GM18867 (cell line): ENCODE measurements at regions not wholly inside any gene's neighbourhood (a gene's known extent, or its start where the extent isn't known, plus 50 kb on each side); places are given as distances from the start of the nearest gene placed in this dataset.

Experiments used
- ATAC-seq: cut with Tn5 transposase; IDR thresholded peaks from one replicate; pipeline ENCODE4 v1.9.1; 2021; ENCODE audit warnings: mild to moderate bottlenecking, moderate library complexity; ENCODE audit not compliant: unreplicated experiment

DNA sequence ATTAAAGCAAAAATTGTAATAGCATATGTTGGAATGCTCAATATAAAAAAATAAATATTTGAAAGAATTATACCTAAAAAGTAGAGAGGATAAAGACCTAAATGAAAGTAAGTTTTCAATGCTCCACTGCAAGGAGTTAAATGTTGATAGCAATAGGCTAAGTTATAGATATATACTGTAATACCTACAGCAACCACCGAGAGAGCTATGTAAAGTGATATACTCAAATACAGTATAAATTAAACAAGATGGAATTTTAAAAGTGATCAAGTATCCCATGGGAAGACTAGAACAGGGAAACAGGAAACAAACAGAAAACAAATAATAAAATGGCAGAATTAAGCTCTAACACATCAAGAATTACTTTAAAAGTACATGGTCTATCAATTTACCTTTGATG, 73.9 kb downstream of the CASP3 start:
- ATAC-seq: no peak

DNA sequence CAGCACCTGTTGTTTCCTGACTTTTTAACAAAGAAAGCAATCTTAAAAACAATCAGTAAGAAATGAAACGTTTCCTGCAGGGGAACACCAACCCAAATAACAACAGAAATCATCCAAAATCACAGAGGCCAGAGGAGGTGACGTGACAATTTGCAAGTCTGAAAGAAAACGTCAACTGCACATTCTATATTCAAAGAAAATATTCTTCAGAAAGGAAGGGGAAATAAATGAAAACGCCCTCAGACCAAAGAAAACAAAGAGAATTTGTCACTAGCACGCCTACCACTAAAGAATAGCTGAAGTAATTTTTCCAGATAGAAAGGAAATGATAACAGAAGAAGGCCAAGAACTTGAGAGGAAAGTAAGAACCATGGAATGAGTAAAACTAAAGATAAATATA, 74.4 kb downstream of the CASP3 start:
- ATAC-seq: no peak

DNA sequence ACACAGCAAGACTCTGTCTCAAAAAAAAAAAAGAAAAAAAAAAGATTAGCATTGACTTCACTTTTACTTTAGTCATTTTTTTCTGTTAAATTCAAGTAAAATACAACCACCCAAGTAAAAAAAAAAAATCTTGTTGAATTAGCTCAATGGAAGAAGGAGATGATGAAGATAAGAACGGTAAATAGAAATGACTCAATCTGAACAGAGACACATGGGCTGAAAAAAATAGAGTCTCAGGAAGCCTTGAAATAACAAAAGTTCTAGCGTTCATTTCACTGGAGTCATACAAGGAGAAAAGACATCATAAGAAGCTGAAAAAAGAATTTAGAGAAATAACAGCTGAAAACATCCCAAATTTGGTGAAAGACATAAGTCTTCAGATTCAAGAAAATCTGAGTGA, 75.5 kb downstream of the CASP3 start:
- ATAC-seq: no peak

DNA sequence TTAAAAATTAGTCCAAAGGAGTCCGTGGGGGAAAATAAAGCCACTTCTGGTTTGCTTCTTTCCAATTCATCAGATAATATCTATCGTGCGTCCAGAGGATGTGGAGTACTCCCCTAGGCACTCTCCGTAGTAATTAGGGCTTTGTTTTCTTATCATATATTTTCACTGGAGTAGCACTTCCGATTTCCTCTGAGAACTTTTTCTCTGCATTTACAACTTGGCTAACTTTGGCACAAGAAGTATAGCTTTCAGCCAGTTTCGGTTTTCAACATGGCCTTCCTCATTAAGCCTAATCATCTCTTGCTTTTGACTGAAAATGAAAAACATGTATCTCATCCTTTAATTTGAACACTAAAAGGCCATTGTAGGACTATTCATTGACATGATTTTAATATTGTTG, 80.5 kb downstream of the CASP3 start:
- ATAC-seq: no peak

DNA sequence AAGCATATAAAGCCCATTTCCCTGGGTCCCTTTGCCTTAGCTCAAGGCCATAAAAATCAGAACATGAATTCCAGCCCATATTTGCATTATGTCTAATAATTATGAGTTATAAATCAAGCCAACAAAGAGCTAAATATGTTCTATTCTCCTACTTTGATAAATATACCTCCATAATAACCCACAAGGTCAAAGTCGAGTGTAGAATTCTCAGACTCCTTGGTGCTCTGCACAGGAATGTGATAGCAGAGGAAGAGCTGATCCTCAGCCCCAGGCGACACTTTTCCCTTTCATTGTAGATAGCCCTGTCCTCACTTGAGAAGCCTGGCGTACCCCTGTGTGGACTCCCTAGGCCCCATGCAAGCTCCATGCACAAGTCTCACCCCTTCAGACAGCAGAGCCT, 85.6 kb downstream of the CASP3 start:
- no peak for ATAC-seq

DNA sequence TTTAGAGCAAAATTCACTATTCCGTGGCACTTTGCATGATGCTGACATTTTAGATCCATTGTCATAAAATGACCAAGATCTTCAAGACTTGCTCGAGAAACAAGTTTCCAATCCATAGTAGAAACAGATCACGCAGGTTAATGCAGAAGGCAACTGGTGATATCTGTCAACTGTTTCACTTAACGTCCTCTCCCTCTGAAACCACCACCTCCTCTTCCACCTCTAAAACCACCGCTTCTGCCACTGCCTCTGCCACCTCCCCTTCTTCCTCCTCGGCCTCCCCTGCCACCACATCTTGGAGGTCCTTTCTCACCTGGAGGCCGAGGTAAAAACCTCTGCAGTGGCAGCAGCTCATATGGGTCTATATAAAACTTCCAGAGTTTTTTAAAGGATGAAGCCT, 84.6 kb upstream of the IRF2 start:
- no peak for ATAC-seq

DNA sequence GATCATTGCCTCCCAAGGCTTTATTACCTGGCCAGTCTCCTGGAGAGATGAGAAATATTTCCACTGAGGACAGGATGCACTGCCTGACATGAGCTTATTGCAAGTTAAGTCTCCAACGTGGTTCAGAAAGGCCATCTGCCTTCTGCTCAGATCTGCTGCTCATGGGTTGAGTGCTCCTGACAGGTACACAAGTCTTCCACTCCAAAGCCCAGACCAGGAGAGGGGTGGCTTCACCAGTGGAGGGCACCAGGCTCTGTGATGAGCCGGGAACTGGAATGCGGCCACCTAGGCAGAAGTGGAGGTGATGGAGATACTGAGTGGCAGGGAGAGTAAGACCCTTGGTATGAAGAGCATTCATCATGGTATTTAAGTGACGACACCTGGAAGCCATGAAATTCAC, 79.5 kb upstream of the IRF2 start:
- no peak for ATAC-seq

DNA sequence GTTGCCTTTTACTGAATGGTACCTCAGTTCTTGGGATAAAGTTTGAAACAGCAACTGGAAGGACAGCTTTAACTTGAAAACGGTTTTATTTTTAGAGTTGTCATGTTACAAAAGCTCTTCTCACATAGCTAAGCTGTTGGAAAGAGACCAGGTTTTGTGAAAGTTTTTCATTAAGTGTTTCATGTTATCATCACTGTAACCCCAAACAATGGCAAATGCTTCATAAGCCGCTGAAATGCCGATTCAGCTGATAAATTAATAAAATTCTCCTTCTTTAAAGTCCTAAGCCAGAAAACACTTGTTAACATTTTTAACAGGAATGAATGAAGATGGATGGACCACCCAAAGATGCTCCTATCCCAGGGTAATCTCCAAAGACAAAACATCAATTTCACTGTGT, 76.1 kb upstream of the IRF2 start:
- no peak for ATAC-seq

DNA sequence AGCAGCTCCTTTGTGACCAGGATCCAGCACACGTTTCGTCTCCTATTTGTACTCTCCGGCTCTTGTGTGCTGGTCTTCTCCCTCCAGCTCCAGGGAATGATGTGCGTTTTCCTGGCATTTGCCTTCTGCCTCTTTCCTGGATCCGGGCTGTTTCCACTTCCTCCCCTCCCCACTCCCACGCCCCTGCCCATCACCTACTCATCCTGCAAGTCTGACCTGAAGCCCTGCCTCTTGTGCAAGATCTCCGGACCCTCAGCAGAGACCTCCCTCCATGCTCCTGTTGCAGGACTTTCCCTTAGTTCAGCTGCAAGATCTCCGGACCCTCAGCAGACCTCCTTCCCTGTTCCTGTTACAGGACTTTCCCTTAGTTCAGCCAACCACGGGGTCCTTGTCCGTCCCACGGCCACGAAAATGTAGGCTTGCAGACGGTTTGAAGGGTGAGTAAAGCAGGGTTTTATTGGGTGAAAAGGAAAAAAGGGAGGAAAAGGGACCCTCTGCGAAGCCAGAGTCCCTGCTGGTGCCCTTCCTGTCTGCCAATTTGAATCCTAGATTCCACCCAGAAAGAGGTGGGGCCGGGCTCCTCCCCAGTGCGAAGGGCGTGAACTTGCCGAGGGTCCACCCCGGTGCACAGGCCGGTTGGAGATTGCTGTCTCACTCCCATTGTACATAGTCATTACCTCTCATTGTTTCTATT, 74.4 kb upstream of the IRF2 start:
- no peak for ATAC-seq

DNA sequence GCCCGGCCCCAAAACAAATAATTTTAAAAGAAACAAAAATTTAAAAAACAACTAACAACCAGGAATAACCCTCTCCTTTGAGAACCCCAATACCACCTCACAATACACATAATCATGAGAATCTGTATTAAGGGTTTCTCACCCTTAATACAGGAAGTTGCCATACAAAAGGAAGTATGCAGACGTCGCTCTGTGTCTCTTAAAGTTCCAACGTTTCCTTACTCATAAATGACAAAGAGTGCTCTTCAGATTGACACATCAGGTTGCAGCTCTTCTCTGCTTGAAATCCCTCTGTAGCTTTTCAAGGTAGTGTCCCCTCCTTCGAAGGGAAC, 73.9 kb upstream of the IRF2 start:
- no peak for ATAC-seq

DNA sequence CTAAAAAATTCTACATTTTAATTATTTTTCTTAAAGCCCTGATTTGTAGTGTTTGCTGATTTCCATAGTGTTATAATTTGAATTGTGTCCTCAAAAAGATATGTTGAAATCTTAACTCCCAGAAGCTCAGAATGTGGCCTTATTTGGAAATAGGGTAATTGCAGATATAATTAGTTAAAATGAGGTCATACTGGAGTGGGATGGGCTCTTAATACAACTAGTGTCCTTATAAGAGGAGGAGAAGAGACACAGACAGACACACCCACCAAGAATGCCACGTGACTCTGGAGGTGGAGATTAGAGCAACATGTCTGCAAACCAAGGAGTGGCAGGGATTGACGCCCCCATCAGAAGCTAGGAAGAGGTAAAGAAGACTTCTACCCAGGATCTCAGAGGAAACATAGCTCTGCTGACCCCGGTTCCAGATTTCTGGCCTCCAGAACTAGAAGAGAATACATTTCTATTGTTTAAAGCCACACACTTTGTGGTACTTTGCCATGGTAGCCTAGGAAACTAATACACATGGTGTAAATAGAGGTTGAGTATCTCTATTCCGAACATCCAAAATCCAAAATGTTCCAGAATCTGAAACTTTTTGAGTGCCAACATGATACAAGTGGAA, 70.5 kb upstream of the IRF2 start:
- ATAC-seq: no peak

DNA sequence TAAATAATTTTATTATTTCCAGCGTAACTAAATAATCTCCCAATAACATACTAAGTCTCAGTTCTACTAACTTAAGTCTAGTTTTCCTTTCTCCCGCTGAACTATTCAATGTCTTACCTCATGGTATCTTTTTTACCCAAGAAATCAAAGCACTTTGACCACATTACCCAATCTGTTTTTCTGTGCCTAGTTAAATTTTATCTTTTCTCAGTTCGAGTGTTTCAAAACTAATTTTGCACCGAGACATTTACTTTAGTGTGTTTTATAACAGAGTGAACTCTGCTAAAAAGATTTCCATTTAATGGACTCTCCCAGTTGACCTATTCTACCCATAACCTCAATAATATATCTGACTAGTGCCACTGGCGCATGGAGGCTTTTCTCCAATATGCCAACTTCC, 67.6 kb upstream of the IRF2 start:
- ATAC-seq: no peak

DNA sequence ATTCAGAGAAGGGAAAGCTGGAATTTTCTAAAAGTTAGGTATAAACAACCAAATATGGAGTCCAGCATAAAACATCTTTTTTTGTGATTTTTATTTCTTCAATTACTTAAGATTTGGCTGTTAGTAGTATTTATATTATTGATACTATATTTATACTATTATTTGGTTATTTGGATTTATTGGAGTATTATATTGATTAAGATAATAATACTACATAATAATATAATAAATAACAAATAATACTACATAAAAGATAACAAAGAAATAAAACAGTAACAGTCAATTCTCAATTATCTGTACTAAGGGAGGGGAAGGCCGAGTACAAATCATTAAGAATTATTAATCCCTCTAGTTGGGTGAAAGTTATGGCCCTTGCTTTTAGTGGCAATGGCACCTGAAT, 66.0 kb upstream of the IRF2 start:
- no peak for ATAC-seq

DNA sequence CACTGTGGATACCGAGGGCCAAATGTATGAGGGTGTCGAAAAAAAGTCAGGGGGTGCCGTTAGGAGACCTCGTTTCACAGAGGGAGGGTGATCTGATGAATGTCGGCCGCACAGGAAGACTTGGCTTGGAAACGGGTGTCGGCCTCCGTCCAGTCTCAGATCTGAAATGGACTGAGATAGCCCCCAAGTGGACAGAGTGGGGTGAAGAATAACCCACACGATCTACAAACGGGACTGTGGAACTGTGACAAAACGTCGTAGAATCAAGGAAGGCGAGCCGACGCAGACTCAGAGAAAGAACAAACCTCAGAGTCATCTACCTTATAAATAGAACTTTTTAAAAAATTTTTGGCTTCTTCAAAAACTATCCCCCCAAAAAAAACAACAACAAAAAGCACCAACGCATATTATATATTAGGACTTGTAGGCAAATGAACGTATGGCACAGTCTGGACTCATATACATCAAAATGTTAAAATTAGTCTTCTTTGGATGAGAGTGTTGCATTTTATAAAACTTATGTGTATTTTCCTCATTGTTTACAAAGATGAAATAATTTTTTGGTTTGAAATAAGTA, 63.8 kb upstream of the IRF2 start:
- ATAC-seq: peak; percentile 47

DNA sequence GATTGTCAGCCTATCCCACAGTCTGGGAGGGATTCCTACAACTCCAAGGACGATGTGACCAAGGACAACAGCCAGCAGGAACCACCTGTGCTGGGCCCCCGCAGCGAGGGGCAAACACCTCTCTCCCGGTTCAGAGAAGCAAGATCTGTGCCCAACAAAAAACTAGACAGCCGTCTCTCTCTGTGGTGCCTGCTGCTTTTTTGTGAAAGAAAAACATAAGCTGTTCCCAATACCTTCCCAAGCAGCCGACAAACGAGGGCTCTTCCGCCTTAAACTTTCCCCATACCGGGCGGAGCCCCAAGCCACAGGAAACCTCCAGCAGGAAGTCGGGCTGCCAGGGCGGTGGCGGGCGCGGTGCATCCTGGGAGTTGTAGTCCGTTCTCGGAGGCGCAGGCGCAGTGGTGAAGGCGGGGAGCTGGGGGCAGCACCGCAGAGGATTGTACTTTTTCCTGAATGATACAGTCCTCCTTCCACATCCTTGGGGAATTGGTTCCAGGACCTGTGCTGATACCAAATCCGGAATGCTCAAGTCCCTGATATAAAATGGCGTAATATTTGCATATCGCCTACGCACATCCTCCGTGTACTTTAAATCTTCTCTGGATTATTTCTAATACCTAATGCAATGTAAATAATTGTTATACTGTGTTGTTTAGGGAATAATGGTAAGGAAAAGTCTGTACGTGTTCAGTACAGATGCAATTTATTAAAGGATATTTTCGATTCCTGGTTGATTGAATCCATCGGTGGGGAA, 63.1 kb upstream of the IRF2 start:
- peak; percentile 56 for ATAC-seq

DNA sequence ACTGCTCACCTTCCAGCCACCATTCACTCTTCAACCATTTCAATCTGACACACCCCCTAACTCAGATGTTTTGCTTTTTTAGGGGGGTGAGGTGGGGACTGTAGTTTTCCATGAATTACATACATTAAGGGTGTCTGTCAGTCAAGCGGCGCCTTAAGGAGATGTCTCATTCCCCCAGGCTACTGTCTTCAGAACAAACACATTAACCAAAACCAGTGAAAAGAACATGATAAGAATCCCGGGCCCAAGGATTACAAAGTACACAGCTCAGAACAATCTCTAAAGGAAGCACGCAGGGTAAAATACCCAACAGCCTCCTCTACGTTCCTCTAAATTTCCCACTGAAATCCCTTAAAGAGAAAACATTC, 62.5 kb upstream of the IRF2 start:
- ATAC-seq: no peak

DNA sequence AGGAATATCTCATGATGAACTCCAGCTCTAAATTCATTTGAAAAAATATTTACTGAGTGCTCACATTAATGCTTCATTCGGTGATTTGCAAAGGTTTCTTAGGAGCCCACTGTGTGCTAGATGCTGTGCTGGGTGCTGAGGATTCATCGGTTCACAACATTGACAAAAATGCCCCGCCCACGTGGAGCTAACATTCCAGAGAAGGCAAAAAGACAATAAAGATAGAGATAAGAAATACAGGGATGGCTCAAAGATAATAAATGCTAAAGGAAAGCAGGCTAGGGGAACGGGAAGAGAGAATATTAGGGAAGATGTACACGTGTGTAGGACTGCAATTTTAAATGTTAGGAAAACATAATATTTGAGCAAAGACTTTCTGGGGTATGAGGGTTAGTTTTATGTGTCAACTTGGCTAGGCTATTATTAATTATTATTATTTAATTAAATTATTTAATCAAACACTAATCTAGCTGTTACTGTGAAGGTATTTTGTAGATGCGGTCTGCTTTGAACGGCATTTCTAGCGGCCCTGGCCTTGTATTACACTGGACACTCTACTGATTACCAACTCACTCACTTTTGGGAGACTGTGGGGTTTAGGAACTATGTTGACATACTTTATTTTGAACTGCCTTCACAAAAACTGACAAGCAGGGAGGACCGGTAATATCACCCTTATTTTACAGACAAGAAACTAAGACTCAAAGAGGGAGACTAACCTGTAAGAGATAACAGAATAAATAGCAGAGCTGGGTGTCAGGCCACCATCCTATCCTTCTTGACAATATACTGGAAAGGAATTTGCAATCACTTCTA, 61.9 kb upstream of the IRF2 start:
- ATAC-seq: no peak

DNA sequence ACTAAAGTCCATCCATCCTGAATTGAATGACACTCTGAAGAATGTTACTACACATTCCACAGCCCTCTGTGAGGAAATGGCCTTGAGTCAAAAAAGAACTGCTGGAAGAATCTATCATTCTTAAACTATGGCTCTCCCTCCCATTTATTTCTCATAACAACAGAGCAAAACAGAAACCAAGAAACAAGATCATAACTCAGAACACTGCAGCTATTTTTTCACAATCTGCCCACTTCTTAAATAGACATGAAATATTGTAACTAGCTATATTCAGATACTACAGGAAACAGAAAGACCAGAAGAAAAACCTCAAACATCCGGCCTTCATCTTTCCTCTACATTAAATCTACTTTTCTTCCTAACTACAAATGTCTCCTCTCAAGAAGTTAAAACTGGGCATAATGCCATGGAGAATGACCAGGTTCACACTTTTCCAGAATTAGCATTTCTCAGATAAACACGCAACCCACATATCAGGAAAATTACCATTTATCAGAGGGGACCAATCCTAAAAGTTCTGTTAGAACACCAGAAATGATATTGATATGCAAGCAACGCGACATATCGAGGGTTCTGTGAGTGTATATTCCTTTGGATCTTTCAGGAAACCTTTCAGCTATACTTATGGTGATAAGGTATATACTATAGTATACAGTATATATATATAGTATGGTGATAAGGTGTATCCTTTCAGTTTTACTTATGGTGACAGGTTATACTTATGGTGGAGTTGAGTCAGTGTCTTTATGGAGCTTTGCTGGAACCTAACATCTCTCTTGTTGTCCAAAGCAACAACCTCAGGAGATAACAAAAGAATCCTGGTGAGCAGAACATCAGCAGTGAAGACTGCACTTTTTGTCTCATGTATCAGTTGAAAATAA, 60.4 kb upstream of the IRF2 start:
- ATAC-seq: peak; percentile 59

DNA sequence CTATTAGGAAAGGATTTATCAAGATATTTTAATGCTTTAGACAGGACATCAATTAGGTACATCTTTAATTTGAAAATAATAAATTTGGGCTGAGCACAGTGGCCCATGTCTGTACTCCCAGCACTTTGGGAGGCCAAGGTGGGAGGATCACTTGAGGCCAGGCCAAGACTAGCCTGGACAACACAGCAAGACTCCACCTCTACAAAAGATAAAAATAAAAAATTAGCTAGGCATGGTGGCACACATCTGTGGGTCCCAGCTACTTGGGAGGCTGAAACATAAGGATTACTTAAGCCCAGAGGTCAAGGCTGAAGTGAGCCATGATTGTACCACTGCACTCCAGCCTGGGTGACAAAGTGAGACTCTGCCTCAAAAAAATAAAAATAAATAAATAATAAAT, 59.6 kb upstream of the IRF2 start:
- ATAC-seq: no peak

DNA sequence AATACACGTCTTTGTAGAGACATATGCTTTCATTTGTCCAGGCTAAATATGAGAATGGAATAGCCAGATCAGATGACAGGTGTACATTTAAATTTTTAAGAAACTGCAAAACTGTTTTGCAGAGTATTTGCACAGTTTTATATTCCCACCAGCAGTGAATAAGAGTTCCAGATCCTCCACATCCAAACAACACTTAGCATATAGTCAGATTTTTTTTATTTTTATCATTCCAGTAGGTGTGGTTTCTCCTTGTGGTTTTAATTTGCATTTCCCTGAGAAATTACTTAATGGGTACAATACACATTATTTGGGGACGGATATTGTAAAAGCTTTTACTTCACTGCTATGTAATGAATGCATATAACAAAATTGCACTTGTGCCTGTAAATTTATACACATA, 56.7 kb upstream of the IRF2 start:
- ATAC-seq: no peak
